GM12864 (cell line): ENCODE measurements at regions not wholly inside any gene's neighbourhood (a gene's known extent, or its start where the extent isn't known, plus 50 kb on each side); places are given as distances from the start of the nearest gene placed in this dataset.

Source experiments
- DNase-seq: peaks from one replicate; pipeline ENCODE4 v3.0.0-alpha.2; 2011; ENCODE audit warnings: low read depth
- H3K4me3 ChIP-seq: 2 replicates; pipeline ENCODE4 v1.5.1; 2011; ENCODE audit warnings: mild to moderate bottlenecking, low read depth, low read length, control low read depth
- CTCF ChIP-seq: IDR thresholded peaks from 2 replicates; pipeline ENCODE4 v1.5.1; 2011; ENCODE audit warnings: low read depth, mild to moderate bottlenecking, moderate library complexity, low read length, control low read depth, inconsistent platforms; ENCODE audit errors: missing control alignments

GRCh38 chr13:106797081-106797640, 229.2 kb upstream of the ARGLU1 start:
- TF ChIP-seq CTCF: no peak
- no peak for DNase-seq
- H3K4me3 ChIP-seq: no peak overlapping the region

- no peak overlapping the region for H3K4me3 ChIP-seq
- no peak for TF ChIP-seq CTCF
- no peak for DNase-seq
Measured at GRCh38 chr13:106796280-106797047, 228.5 kb upstream of the ARGLU1 start.

GRCh38 chr13:106795847-106796246, 227.9 kb upstream of the ARGLU1 start:
- no peak overlapping the region for H3K4me3 ChIP-seq
- DNase-seq: no peak
- no peak for TF ChIP-seq CTCF

- no peak for TF ChIP-seq CTCF
- DNase-seq: no peak
- no peak overlapping the region for H3K4me3 ChIP-seq
Measured at GRCh38 chr13:106794117-106794516, 226.2 kb upstream of the ARGLU1 start.

- TF ChIP-seq CTCF: no peak
Measured at GRCh38 chr13:106789911-106790310, 222.0 kb upstream of the ARGLU1 start.

GRCh38 chr13:106786006-106786563, 218.1 kb upstream of the ARGLU1 start:
- no peak for TF ChIP-seq CTCF

More at GRCh38 chr13:106789911-106790310, 222.0 kb upstream of the ARGLU1 start:
- DNase-seq: no peak
- no peak overlapping the region for H3K4me3 ChIP-seq

GRCh38 chr13:106774621-106775020, 206.7 kb upstream of the ARGLU1 start:
- DNase-seq: no peak
- H3K4me3 ChIP-seq: no peak overlapping the region
- TF ChIP-seq CTCF: no peak

More at GRCh38 chr13:106786006-106786563, 218.1 kb upstream of the ARGLU1 start:
- no peak overlapping the region for H3K4me3 ChIP-seq
- no peak for DNase-seq
